ENCODE measurements at regions not wholly inside any gene's neighbourhood (a gene's known extent, or its start where the extent isn't known, plus 50 kb on each side); places are given as distances from the start of the nearest gene placed in this dataset.
A peak's percentile ranks its signal among the peaks of the same experiment; 100 is the strongest.

DNA sequence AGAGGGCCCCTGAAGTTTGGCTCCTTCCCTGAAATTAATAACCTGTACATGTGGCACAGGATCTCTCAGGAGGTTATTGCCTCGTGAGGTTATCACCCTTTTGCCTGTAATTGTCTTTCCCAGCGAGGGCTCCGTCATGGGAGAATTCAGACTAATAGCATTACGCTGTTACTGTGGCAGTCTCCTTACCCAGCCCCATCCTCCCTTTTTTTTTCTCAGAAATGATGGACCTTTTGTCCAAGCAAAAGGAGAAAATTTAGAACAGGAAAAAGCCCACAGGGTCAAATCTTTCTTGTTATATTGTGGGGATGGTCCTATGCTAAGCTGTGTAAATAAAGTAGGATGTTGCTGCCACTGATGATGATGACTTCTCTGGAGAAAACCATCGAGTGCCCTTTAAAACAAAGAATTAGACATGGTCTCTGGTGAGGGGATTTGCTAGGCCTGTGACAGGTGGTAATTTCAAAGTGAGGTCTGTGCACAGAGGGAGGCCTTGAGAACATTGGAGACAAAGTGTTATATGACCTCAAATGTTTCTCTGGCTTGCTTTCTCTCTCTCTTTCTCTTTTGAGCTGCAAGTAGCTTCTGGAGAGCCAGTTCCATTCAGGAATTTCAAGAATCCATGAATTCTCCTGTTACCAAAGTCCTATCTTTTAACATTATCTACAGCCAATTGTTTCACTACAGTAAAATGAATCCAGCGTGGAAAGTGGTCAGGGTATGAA lies 357.2 kb downstream of the BMP4 start:
- no peak overlapping the region for H3K23ac ChIP-seq (ENCODE audit: insufficient read length, low read depth, low read length)
- DNase-seq: no peak
- Mint-ChIP-seq H3K4me1 (peaks cover 16 to 22% of the 10 kb centered on the region in 2 experiments), H3K9me3 (peaks cover 0 to 2% of the 10 kb centered on the region in 2 experiments; a peak in 3 of 5 replicates), H3K27me3 (ENCODE audit: low read depth) (no peaks in the 10 kb centered on the region), H3K4me3 (no peak overlapping the region), H3K27ac (peak overlapping the region in 1 of 3 experiments; percentile 86; a peak in 1 of 7 replicates), H3K36me3 (ENCODE audit: insufficient read depth in 1 of 3, low read depth in 3 of 3) (peaks cover 0 to 6% (median 1%) of the 10 kb centered on the region in 3 experiments; a peak in 1 of 7 replicates)
- no peaks in the 10 kb centered on the region for H3K9me3 ChIP-seq (ENCODE audit: control insufficient read depth, low read depth, low read length)
- H2AK5ac ChIP-seq (ENCODE audit: insufficient read length, low read length): no peak overlapping the region
- no peaks in the 10 kb centered on the region for H3K79me1 ChIP-seq (ENCODE audit: insufficient read depth, low read depth, low read length, poor library complexity, severe bottlenecking)
- WGBS (ENCODE audit: extremely low coverage, insufficient read length, low lambda C conversion rate): no CpG with 5 or more reads among the region's 6 CpGs
- H3K79me2 ChIP-seq (ENCODE audit: insufficient read depth, low read length): no peaks in the 10 kb centered on the region
- no peak overlapping the region for H3K4ac ChIP-seq (ENCODE audit: low read depth, low read length)
- no peak overlapping the region for H3K9ac ChIP-seq (ENCODE audit: extremely low read depth, insufficient read length, low read length)
- TF ChIP-seq, protein P1, sequence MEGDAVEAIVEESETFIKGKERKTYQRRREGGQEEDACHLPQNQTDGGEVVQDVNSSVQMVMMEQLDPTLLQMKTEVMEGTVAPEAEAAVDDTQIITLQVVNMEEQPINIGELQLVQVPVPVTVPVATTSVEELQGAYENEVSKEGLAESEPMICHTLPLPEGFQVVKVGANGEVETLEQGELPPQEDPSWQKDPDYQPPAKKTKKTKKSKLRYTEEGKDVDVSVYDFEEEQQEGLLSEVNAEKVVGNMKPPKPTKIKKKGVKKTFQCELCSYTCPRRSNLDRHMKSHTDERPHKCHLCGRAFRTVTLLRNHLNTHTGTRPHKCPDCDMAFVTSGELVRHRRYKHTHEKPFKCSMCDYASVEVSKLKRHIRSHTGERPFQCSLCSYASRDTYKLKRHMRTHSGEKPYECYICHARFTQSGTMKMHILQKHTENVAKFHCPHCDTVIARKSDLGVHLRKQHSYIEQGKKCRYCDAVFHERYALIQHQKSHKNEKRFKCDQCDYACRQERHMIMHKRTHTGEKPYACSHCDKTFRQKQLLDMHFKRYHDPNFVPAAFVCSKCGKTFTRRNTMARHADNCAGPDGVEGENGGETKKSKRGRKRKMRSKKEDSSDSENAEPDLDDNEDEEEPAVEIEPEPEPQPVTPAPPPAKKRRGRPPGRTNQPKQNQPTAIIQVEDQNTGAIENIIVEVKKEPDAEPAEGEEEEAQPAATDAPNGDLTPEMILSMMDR (conservative IDR thresholded peaks at IDR 0.05): no peak
- H2AFZ ChIP-seq (ENCODE audit: low read length): no peak overlapping the region
- no peak overlapping the region for H4K5ac ChIP-seq (ENCODE audit: insufficient read length, low read depth, low read length)
- H3K56ac ChIP-seq (ENCODE audit: insufficient read length, low read depth, low read length): no peak overlapping the region
- H4K91ac ChIP-seq (ENCODE audit: insufficient read length, low read depth, low read length): no peak overlapping the region
- no peak overlapping the region for H2BK5ac ChIP-seq (ENCODE audit: insufficient read length, low read length)
- no peak overlapping the region for H4K8ac ChIP-seq (replicated peaks; ENCODE audit: insufficient read length, low read depth, low read length)
- no peak overlapping the region for H3K14ac ChIP-seq (ENCODE audit: insufficient read depth, low read length)
- H2BK20ac ChIP-seq (ENCODE audit: low read depth, low read length, poor library complexity, severe bottlenecking): no peak overlapping the region
- H4K20me1 ChIP-seq (ENCODE audit: control insufficient read depth, insufficient read depth, insufficient read length): no peaks in the 10 kb centered on the region
- H3K4me1 ChIP-seq (ENCODE audit: insufficient read depth, low read length): no peaks in the 10 kb centered on the region
- H2BK15ac ChIP-seq (ENCODE audit: low read depth, low read length): no peak overlapping the region
- H2BK120ac ChIP-seq (ENCODE audit: low read depth, low read length, poor library complexity, severe bottlenecking): no peak overlapping the region
- no peak overlapping the region for H3T11ph ChIP-seq (ENCODE audit: low read length)
- H3K27me3 ChIP-seq (ENCODE audit: insufficient read depth, low read length): no peaks in the 10 kb centered on the region
- H3K23me2 ChIP-seq (ENCODE audit: insufficient read length, low read depth, low read length, poor library complexity, severe bottlenecking): no peaks in the 10 kb centered on the region
- H2BK12ac ChIP-seq (ENCODE audit: insufficient read length, low read depth, low read length): no peak overlapping the region
- H3K4me2 ChIP-seq (ENCODE audit: insufficient read depth, insufficient read length, low read length): no peak overlapping the region
- no peak overlapping the region for H3K27ac ChIP-seq (ENCODE audit: insufficient read length, low read depth, low read length)
- no peak overlapping the region for H3K18ac ChIP-seq (ENCODE audit: insufficient read length, low read depth, low read length)
